ENCODE measurements at regions not wholly inside any gene's neighbourhood (a gene's known extent, or its start where the extent isn't known, plus 50 kb on each side); places are given as distances from the start of the nearest gene placed in this dataset.

- no peak overlapping the region for H3K4me3 ChIP-seq
- TF ChIP-seq CTCF (IDR thresholded peaks at IDR 0.05), result no peak
- no peak for TF ChIP-seq POLR2A (IDR thresholded peaks at IDR 0.05)
- intact Hi-C loops (cut with DNase I; ENCODE audit: low total_unique reads), result no loop called here
Observed at GRCh38 chr13:60312851-60313505, 84.0 kb upstream of the TDRD3 start.

GRCh38 chr13:60318186-60318585 is 78.8 kb upstream of the TDRD3 start:
- H3K36me3 ChIP-seq, result no peaks in the 10 kb centered on the region
- H3K27ac ChIP-seq, result no peak overlapping the region
- no peaks in the 10 kb centered on the region for H3K27me3 ChIP-seq
- no peaks in the 10 kb centered on the region for H3K9me3 ChIP-seq
- TF ChIP-seq CTCF (IDR thresholded peaks at IDR 0.05) (no peak), POLR2A (IDR thresholded peaks at IDR 0.05) (no peak)
- no peaks in the 10 kb centered on the region for H3K4me1 ChIP-seq
- intact Hi-C loops (cut with DNase I; ENCODE audit: low total_unique reads), result no loop called here
- no peak for DNase-seq
- H3K4me3 ChIP-seq, result no peak overlapping the region

More at GRCh38 chr13:60312851-60313505, 84.0 kb upstream of the TDRD3 start:
- no peak overlapping the region for H3K27ac ChIP-seq
- no peaks in the 10 kb centered on the region for H3K36me3 ChIP-seq
- no peaks in the 10 kb centered on the region for H3K27me3 ChIP-seq
- H3K9me3 ChIP-seq, result no peaks in the 10 kb centered on the region
- no peak for DNase-seq
- H3K4me1 ChIP-seq, result no peaks in the 10 kb centered on the region

- intact Hi-C loops (cut with DNase I; ENCODE audit: low total_unique reads), result no loop called here
- Histone ChIP-seq H3K36me3 (no peaks in the 10 kb centered on the region), H3K27ac (no peak overlapping the region), H3K9me3 (no peaks in the 10 kb centered on the region), H3K4me3 (no peak overlapping the region), H3K27me3 (no peaks in the 10 kb centered on the region), H3K4me1 (no peaks in the 10 kb centered on the region)
- TF ChIP-seq CTCF (IDR thresholded peaks at IDR 0.05) (no peak), POLR2A (IDR thresholded peaks at IDR 0.05) (no peak)
- no peak for DNase-seq
Observed at GRCh38 chr13:60324131-60324530, 72.9 kb upstream of the TDRD3 start.

GRCh38 chr13:60326273-60326672 is 70.7 kb upstream of the TDRD3 start:
- Histone ChIP-seq H3K27ac (no peak overlapping the region), H3K36me3 (no peaks in the 10 kb centered on the region), H3K9me3 (no peaks in the 10 kb centered on the region), H3K4me1 (no peaks in the 10 kb centered on the region), H3K4me3 (no peak overlapping the region), H3K27me3 (no peaks in the 10 kb centered on the region)
- TF ChIP-seq CTCF (IDR thresholded peaks at IDR 0.05) (no peak), POLR2A (IDR thresholded peaks at IDR 0.05) (no peak)
- intact Hi-C loops (cut with DNase I; ENCODE audit: low total_unique reads), result no loop called here
- DNase-seq, result no peak

- no peak overlapping the region for H3K4me3 ChIP-seq
- H3K27me3 ChIP-seq, result no peaks in the 10 kb centered on the region
- H3K9me3 ChIP-seq, result no peaks in the 10 kb centered on the region
- no peaks in the 10 kb centered on the region for H3K4me1 ChIP-seq
- no peaks in the 10 kb centered on the region for H3K36me3 ChIP-seq
- DNase-seq, result no peak
- TF ChIP-seq CTCF (IDR thresholded peaks at IDR 0.05), result no peak
- TF ChIP-seq POLR2A (IDR thresholded peaks at IDR 0.05), result no peak
- no peak overlapping the region for H3K27ac ChIP-seq
- intact Hi-C loops (cut with DNase I; ENCODE audit: low total_unique reads), result no loop called here
Observed at GRCh38 chr13:60327511-60327910, 69.5 kb upstream of the TDRD3 start.
